ENCODE measurements at regions not wholly inside any gene's neighbourhood (a gene's known extent, or its start where the extent isn't known, plus 50 kb on each side); places are given as distances from the start of the nearest gene placed in this dataset.
"Not testable (repeated sequence)": the region's sequence is repeated elsewhere in the genome, so short reads cannot be mapped to it uniquely, and the experiment has no call there.

DNA sequence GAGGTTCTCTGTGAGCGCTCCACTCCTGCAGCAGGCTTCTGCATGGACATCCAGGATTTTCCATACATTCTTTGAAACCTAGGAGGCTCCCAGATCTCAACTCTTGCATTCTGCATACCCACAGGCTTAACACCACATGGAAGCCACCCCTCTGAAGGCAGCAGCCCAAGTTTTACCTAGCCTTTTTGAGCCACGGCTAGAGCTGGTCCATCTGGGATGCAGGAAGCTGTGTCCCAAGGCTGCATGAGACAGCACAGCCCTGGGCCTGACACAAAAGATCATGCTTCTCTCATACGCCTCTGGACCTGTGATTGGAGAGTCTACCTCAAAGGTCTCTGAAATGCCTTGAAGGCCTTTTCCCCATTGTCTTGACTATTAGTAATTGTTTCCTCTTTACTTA is 53.6 kb upstream of the RPRM start:
- no peak overlapping the region for H3K4me3 ChIP-seq (ENCODE audit: control insufficient read depth, low read depth, low read length)
- no peak for DNase-seq (ENCODE audit: low read depth)
- no peak for TF ChIP-seq CTCF (conservative IDR thresholded peaks at IDR 0.05; ENCODE audit: control insufficient read depth, insufficient read depth, low read depth, low read length)

DNA sequence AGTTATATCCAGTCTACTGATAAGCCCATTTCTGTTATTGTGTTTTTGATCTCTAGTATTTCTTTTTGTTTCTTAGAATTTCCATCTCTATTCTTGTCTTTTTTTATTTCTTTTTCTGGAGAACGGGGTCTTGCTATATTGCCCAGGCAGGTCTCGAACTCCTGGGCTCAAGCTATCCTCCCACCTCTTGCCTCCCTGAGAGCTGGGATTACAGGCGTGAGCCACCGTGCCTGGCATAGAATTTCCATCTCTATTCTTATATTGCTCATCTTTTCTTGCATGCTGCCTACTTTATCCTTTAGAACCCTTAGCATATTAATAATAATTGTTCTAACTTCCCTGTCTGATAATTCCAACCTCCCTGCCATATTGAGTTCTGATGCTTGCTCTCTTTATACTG is 55.2 kb upstream of the RPRM start:
- not testable (repeated sequence) for DNase-seq (ENCODE audit: low read depth); H3K4me3 ChIP-seq (ENCODE audit: control insufficient read depth, low read depth, low read length)

DNA sequence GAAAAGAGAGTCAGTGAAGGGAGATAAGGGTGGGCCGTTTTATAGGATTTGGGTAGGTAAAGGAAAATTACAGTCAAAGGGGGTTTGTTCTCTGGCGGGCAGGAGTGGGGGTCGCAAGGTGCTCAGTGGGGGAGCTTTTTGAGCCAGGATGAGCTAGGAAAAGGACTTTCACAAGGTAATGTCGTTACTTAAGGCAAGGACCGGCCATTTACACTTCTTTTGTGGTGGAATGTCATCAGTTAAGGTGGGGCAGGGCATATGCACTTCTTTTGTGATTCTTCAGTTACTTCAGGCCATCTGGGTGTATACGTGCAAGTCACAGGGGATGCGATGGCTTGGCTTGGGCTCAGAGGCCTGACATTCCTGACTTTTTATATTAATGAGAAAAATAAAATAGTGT is 56.0 kb upstream of the RPRM start:
- not testable (repeated sequence) for DNase-seq (ENCODE audit: low read depth); H3K4me3 ChIP-seq (ENCODE audit: control insufficient read depth, low read depth, low read length)

- DNase-seq (ENCODE audit: low read depth) = no peak
- no peak for TF ChIP-seq CTCF (conservative IDR thresholded peaks at IDR 0.05; ENCODE audit: control insufficient read depth, insufficient read depth, low read depth, low read length)
Measured at GRCh38 chr2:153536115-153536514, 57.6 kb upstream of the RPRM start.

GRCh38 chr2:153538102-153538501 is 59.5 kb upstream of the RPRM start:
- DNase-seq (ENCODE audit: low read depth); H3K4me3 ChIP-seq (ENCODE audit: control insufficient read depth, low read depth, low read length): not testable (repeated sequence)

More at GRCh38 chr2:153536115-153536514, 57.6 kb upstream of the RPRM start:
- H3K4me3 ChIP-seq (ENCODE audit: control insufficient read depth, low read depth, low read length) = no peak overlapping the region

GRCh38 chr2:153543635-153544071 is 65.1 kb upstream of the RPRM start:
- DNase-seq (ENCODE audit: low read depth) = no peak
- no peak overlapping the region for H3K4me3 ChIP-seq (ENCODE audit: control insufficient read depth, low read depth, low read length)
- TF ChIP-seq CTCF (conservative IDR thresholded peaks at IDR 0.05; ENCODE audit: control insufficient read depth, insufficient read depth, low read depth, low read length) = no peak

DNA sequence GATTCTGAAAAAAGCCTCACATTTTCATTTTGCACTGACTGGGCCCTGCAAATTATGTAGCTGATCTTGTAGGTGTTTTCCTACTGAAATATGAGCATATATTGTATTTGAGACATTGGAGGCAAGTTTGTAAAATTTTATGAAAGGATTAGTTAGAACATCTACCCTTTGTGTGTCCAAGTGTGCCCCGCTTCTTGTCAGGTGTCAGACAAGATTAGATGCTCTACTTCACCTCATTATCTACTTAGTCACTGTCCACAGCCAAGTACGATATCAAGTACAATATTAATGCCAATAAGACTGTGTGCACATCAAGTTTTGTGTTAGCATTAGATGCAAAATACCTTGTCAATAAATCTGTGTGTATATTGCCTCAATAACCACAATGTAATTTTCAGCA is 67.8 kb upstream of the RPRM start:
- DNase-seq (ENCODE audit: low read depth) = no peak
- no peak for TF ChIP-seq CTCF (conservative IDR thresholded peaks at IDR 0.05; ENCODE audit: control insufficient read depth, insufficient read depth, low read depth, low read length)

DNA sequence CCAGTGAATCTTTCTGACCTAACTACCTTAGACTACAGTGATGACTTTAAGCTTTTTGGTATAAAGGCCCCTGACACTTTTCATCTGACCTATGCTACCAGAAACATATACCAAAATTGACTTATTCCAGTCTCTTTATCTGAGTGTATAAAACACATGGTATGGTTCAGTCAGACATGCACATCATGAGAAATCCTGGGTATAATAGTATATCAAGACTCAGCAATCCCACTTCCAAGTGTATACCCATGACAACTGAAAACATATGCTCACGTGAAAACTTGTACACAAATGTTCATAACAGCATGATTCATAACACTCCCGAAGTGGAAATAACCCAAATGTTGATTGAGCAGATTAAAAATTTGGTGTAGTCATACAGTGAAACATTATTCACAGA is 70.0 kb upstream of the RPRM start:
- no peak overlapping the region for H3K4me3 ChIP-seq (ENCODE audit: control insufficient read depth, low read depth, low read length)
- no peak for DNase-seq (ENCODE audit: low read depth)
- TF ChIP-seq CTCF (conservative IDR thresholded peaks at IDR 0.05; ENCODE audit: control insufficient read depth, insufficient read depth, low read depth, low read length) = no peak

More for the DNA sequence above, 67.8 kb upstream of the RPRM start:
- no peak overlapping the region for H3K4me3 ChIP-seq (ENCODE audit: control insufficient read depth, low read depth, low read length)

All from fibroblast of mammary gland (primary cell).